T47D (cell line): ENCODE measurements at regions not wholly inside any gene's neighbourhood (a gene's known extent, or its start where the extent isn't known, plus 50 kb on each side); places are given as distances from the start of the nearest gene placed in this dataset.

Source experiments
- DNase-seq, 2 experiments: peaks; one replicate each; pipeline versions ENCODE4 v3.0.0 to v3.0.0-alpha.2; 2011 to 2012; ENCODE audit warnings: low read depth in 1 of 2, low spot score in 1 of 2
- JUND ChIP-seq: IDR thresholded peaks from 2 replicates; pipeline ENCODE4 v1.6.1; 2012; ENCODE audit warnings: low read depth
- in situ Hi-C: cut with HindIII; loops from 2 replicates; pipeline ENCODE4 v1.10.0; 2016; ENCODE audit warnings: low sequenced_read_pairs, low pct_unique_long_range_greater_than_20kb

- no peak for DNase-seq
- in situ Hi-C loops, result no loop called here
- no peak for TF ChIP-seq JUND
Measured at GRCh38 chr6:167453082-167453446, 128.2 kb downstream of the TTLL2 start.

- no peak for TF ChIP-seq JUND
- no peak for DNase-seq
- in situ Hi-C loops, result no loop called here
Measured at GRCh38 chr6:167454003-167454402, 129.1 kb downstream of the TTLL2 start.

- in situ Hi-C loops, result no loop called here
- DNase-seq, result no peak
- TF ChIP-seq JUND, result no peak
Measured at GRCh38 chr6:167455371-167455770, 130.5 kb downstream of the TTLL2 start.

- in situ Hi-C loops, result no loop called here
- no peak for DNase-seq
- no peak for TF ChIP-seq JUND
Measured at GRCh38 chr6:167462514-167463312, 137.8 kb downstream of the TTLL2 start.

- no peak for DNase-seq
- in situ Hi-C loops, result no loop called here
- no peak for TF ChIP-seq JUND
Measured at GRCh38 chr6:167464177-167464576, 139.3 kb downstream of the TTLL2 start.

GRCh38 chr6:167465482-167465881 lies 140.6 kb downstream of the TTLL2 start:
- no peak for DNase-seq
- in situ Hi-C loops, result no loop called here
- TF ChIP-seq JUND, result no peak

- TF ChIP-seq JUND, result no peak
- in situ Hi-C loops, result no loop called here
- DNase-seq, result no peak
Measured at GRCh38 chr6:167467282-167467681, 142.4 kb downstream of the TTLL2 start.

GRCh38 chr6:167467793-167468431 lies 143.0 kb downstream of the TTLL2 start:
- DNase-seq, result no peak
- in situ Hi-C loops, result no loop called here
- no peak for TF ChIP-seq JUND

GRCh38 chr6:167469101-167469500 lies 144.2 kb downstream of the TTLL2 start:
- TF ChIP-seq JUND, result no peak
- DNase-seq, result no peak
- in situ Hi-C loops, result no loop called here

- in situ Hi-C loops, result no loop called here
- TF ChIP-seq JUND, result no peak
- DNase-seq, result no peak
Measured at GRCh38 chr6:167469672-167470071, 144.8 kb downstream of the TTLL2 start.

- in situ Hi-C loops, result no loop called here
- no peak for TF ChIP-seq JUND
Measured at GRCh38 chr6:167470101-167470835, 145.4 kb downstream of the TTLL2 start.

GRCh38 chr6:167470836-167471547 lies 146.1 kb downstream of the TTLL2 start:
- no peak for DNase-seq
- no peak for TF ChIP-seq JUND
- in situ Hi-C loops, result no loop called here

More at GRCh38 chr6:167470101-167470835, 145.4 kb downstream of the TTLL2 start:
- no peak for DNase-seq
